ENCODE measurements at regions not wholly inside any gene's neighbourhood (a gene's known extent, or its start where the extent isn't known, plus 50 kb on each side); places are given as distances from the start of the nearest gene placed in this dataset.

GRCh38 chr12:46446645-46447044 is 74.1 kb upstream of the SLC38A2 start:
- Histone ChIP-seq H3K36me3 (ENCODE audit: low read depth, low read length) (no peaks in the 10 kb centered on the region), H3K9me2 (replicated peaks; ENCODE audit: low read length) (no peaks in the 10 kb centered on the region), H3K9ac (ENCODE audit: low read length) (peak overlapping the region; percentile 41; the same call in 1 of the 2 replicates), H2AFZ (ENCODE audit: low read length) (no peak overlapping the region), H3K9me3 (ENCODE audit: low read length) (no peaks in the 10 kb centered on the region), H3K27me3 (ENCODE audit: low read length) (no peaks in the 10 kb centered on the region), H3K4me3 (ENCODE audit: low read length) (no peak overlapping the region), H3K4me1 (ENCODE audit: insufficient read depth, low read length) (peaks cover 73% of the 10 kb centered on the region), H4K20me1 (ENCODE audit: low read length) (no peaks in the 10 kb centered on the region), H3F3A (ENCODE audit: low read length, unreplicated experiment) (peaks cover 18% of the 10 kb centered on the region), H3K27ac (ENCODE audit: low read length) (peak overlapping the region; percentile 76), H3K79me2 (ENCODE audit: low read length) (no peaks in the 10 kb centered on the region), H3K4me2 (ENCODE audit: low read length) (peak overlapping the region; percentile 47)
- ChIA-PET CTCF (no interaction called here), POLR2A (ENCODE audit: unreplicated experiment) (interaction anchor here (0.6 kb wide), 1 partner anchor 44 kb away, joined by 4 read pairs; no protein-coding TSS in a partner anchor)
- BruUV-seq (replicated peaks) = no TSS peak
- TF ChIP-seq CTCF (conservative IDR thresholded peaks at IDR 0.05; ENCODE audit: low read depth, low read length) = no peak
- no peak for TF ChIP-seq EZH2phosphoT487 (IDR thresholded peaks at IDR 0.05; ENCODE audit: borderline replicate concordance, low read length)
- no peak for TF ChIP-seq EZH2 (IDR thresholded peaks at IDR 0.05; ENCODE audit: low read length, unreplicated experiment)
- intact Hi-C loops (cut with micrococcal nuclease) = loop anchor here (1.0 to 10.0 kb wide), 5 partner anchors 27 to 488 kb away; partner anchors contain the start of gene SLC38A1
- ATAC-seq (peak; percentile 48), DNase-seq (peak; percentile 42)

GRCh38 chr12:46445551-46446235 is 73.1 kb upstream of the SLC38A2 start:
- peak; percentile 71 for DNase-seq
- Histone ChIP-seq H3K9me3 (ENCODE audit: low read length) (no peaks in the 10 kb centered on the region), H3K36me3 (ENCODE audit: low read depth, low read length) (no peaks in the 10 kb centered on the region), H3F3A (ENCODE audit: low read length, unreplicated experiment) (peaks cover 19% of the 10 kb centered on the region), H3K4me1 (ENCODE audit: insufficient read depth, low read length) (peaks cover 72% of the 10 kb centered on the region), H3K27me3 (ENCODE audit: low read length) (no peaks in the 10 kb centered on the region), H3K79me2 (ENCODE audit: low read length) (no peaks in the 10 kb centered on the region), H3K9me2 (replicated peaks; ENCODE audit: low read length) (no peaks in the 10 kb centered on the region), H3K4me2 (ENCODE audit: low read length) (peak overlapping the region; percentile 61), H3K4me3 (ENCODE audit: low read length) (peak overlapping the region; percentile 6; the same call in 1 of the 2 replicates), H4K20me1 (ENCODE audit: low read length) (no peaks in the 10 kb centered on the region), H3K9ac (ENCODE audit: low read length) (peak overlapping the region; percentile 41), H2AFZ (ENCODE audit: low read length) (peak overlapping the region; percentile 39), H3K27ac (ENCODE audit: low read length) (peak overlapping the region; percentile 76)
- CTCF ChIA-PET = no interaction called here
- peak; percentile 21 for ATAC-seq
- POLR2A ChIA-PET (ENCODE audit: unreplicated experiment) = interaction anchor here (0.6 kb wide), 1 partner anchor 179 kb away, joined by 4 read pairs; no protein-coding TSS in a partner anchor
- intact Hi-C loops (cut with micrococcal nuclease) = loop anchor here (1.0 to 10.0 kb wide), 8 partner anchors 28 to 489 kb away; partner anchors contain the start of gene SLC38A1
- TF ChIP-seq EZH2 (IDR thresholded peaks at IDR 0.05; ENCODE audit: low read length, unreplicated experiment) (no peak), CTCF (conservative IDR thresholded peaks at IDR 0.05; ENCODE audit: low read depth, low read length) (no peak), EZH2phosphoT487 (IDR thresholded peaks at IDR 0.05; ENCODE audit: borderline replicate concordance, low read length) (no peak)
- TSS peak; percentile 30 for BruUV-seq (replicated peaks)

- peak overlapping the region; percentile 39 for H2AFZ ChIP-seq (ENCODE audit: low read length)
- peak overlapping the region; percentile 76 for H3K27ac ChIP-seq (ENCODE audit: low read length)
- H3K4me3 ChIP-seq (ENCODE audit: low read length) = peak overlapping the region; percentile 6; the same call in 1 of the 2 replicates
- TF ChIP-seq EZH2phosphoT487 (IDR thresholded peaks at IDR 0.05; ENCODE audit: borderline replicate concordance, low read length) (no peak), CTCF (conservative IDR thresholded peaks at IDR 0.05; ENCODE audit: low read depth, low read length) (no peak), EZH2 (IDR thresholded peaks at IDR 0.05; ENCODE audit: low read length, unreplicated experiment) (no peak)
- H3K9ac ChIP-seq (ENCODE audit: low read length) = peak overlapping the region; percentile 40
- DNase-seq (no peak), ATAC-seq (peak; percentile 1; the same call in 1 of the 2 replicates)
- H3K9me2 ChIP-seq (replicated peaks; ENCODE audit: low read length) = no peaks in the 10 kb centered on the region
- no peaks in the 10 kb centered on the region for H3K36me3 ChIP-seq (ENCODE audit: low read depth, low read length)
- no peaks in the 10 kb centered on the region for H3K27me3 ChIP-seq (ENCODE audit: low read length)
- no TSS peak for BruUV-seq (replicated peaks)
- intact Hi-C loops (cut with micrococcal nuclease) = loop anchor here (1.0 to 10.0 kb wide), 4 partner anchors 61 to 490 kb away; no protein-coding TSS in a partner anchor
- ChIA-PET POLR2A (ENCODE audit: unreplicated experiment) (interaction anchor here (0.6 kb wide), 1 partner anchor 78 kb away, joined by 4 read pairs; no protein-coding TSS in a partner anchor), CTCF (no interaction called here)
- no peaks in the 10 kb centered on the region for H3K9me3 ChIP-seq (ENCODE audit: low read length)
- H3K4me1 ChIP-seq (ENCODE audit: insufficient read depth, low read length) = peaks cover 72% of the 10 kb centered on the region
- no peaks in the 10 kb centered on the region for H4K20me1 ChIP-seq (ENCODE audit: low read length)
- peak overlapping the region; percentile 61 for H3K4me2 ChIP-seq (ENCODE audit: low read length)
- H3F3A ChIP-seq (ENCODE audit: low read length, unreplicated experiment) = peaks cover 19% of the 10 kb centered on the region
- no peaks in the 10 kb centered on the region for H3K79me2 ChIP-seq (ENCODE audit: low read length)
Measured at GRCh38 chr12:46445093-46445492, 72.5 kb upstream of the SLC38A2 start.

Measured in PC-3 (cell line).